Kidney tubule cell (primary cell): ENCODE measurements at regions not wholly inside any gene's neighbourhood (a gene's known extent, or its start where the extent isn't known, plus 50 kb on each side); places are given as distances from the start of the nearest gene placed in this dataset.
A peak's percentile ranks its signal among the peaks of the same experiment; 100 is the strongest.

Experiments used
- DNase-seq: peaks from one replicate; pipeline ENCODE4 v3.0.0-alpha.2; 2018; ENCODE audit warnings: low spot score

DNA sequence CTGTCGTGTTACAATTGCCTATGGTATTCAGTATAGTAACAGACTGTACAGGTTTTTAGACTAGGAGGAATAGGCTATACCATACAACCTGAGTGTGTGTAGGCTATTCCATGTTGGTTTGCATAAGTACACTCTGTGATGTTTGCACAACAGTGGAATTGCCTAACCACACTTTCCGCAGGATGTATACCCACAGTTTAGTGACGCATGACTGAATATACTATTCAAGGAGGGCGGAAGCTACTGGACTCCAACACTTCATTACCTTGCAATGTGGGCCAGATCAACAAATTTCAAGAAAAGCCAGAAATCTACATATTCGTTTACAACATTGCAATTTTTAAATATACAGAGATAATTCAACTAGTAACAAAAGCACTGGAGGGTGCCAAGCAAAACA, 317.2 kb downstream of the PDGFC start:
- peak; percentile 30 for DNase-seq

DNA sequence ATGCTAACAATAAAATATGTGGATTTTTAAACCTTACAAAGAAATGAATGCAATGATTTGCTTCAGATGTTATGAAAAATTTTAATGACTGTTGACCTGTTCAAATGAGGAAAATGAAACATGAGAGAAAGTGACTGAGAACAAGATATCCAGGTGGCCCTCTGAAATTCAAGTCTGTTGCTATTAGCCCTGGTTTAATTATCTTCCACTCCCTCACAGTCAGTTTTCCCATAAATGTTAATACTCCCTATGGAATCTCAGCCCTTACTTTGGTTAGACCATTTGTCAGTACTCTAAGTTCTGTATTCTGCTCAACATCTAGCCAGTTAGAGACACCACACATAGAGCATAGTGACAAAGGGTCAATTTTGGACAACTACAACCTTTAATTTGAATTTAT, 327.8 kb downstream of the PDGFC start:
- no peak for DNase-seq

DNA sequence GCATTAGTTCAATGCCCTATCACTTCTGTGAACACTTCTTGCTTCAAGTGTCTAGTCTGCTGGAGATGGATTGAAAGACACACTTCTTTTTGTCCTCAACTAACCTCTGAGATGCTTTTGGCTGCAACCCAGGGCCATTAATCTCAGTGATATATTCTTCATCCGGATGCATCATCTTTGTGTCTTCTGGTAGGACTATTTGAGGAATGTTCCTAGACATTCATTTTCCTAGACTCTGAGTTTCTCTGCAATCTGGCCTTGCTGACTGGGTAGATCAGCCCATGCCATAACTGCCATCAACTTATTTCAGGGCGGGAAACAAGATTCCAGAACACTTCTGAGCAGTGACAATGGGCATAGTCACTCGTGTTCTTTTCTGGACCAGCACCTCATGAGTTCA, 329.4 kb downstream of the PDGFC start:
- no peak for DNase-seq

DNA sequence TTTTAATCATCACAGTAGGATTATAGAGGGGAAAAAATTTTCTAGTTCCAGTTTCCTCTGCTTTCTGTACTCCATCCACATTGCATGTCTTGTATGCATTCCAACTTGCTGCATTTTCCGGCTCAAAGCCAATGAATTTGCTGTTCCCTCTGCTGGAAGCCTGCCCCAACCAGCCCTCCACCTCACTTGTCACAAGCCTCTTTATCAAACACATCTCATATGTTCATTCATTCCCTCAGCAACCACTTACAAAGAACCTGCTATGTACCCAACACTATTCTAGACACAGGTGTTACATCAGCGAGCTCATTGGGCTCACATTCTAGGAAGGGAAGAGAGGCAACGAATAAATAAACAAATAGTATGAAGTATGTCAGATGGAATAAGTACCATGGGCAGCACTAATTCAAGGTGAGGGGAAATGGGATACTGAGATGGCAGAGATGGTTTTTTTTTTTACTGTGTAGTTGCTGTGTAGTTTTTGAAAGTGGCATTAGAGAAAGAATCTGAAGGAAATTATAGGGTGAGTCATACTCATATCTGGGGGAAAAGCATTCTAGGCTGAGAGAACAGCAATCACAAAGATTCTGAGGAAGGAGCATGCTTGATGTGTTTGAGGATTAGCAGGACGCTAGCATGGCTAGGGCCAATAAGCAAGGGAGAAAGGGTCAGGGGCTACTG, 332.5 kb downstream of the PDGFC start:
- DNase-seq, result no peak

DNA sequence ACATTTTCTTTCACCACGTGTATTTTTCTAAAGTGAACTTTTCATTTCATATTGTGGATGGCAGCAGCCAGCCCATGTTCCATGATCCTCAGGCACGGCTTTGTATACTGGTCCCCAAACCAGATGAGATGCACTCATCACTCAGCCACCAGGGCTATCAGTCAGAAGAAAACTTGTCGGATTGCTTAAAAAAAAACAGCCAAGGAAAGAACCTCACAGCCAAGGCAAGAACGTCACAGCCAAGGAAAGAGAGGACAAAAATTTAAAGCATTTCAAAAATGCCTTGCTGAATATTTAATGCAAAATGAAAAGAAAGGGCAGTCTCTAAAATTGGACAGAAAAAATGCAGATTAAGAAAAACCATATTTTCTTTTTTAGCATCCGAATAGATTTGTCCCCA, 333.3 kb downstream of the PDGFC start:
- no peak for DNase-seq

DNA sequence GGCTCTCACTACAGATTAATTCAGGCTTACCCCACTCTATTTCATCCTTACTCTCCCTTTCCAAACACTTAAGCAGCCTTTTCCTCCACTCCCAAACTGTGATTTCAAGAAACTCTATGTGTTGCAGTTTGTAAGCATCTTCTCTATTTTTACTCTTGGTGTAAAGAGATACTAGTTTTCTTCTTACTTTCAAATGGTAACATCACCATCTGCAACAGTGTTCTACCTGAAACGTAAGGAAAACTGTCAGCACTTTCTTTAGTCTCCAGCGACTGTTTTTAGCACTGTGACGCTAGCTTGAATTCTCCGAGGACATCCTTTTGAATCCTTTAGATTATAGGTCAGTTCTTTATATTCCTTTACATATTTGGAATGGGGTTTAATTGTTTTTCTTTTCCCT, 335.2 kb downstream of the PDGFC start:
- no peak for DNase-seq

DNA sequence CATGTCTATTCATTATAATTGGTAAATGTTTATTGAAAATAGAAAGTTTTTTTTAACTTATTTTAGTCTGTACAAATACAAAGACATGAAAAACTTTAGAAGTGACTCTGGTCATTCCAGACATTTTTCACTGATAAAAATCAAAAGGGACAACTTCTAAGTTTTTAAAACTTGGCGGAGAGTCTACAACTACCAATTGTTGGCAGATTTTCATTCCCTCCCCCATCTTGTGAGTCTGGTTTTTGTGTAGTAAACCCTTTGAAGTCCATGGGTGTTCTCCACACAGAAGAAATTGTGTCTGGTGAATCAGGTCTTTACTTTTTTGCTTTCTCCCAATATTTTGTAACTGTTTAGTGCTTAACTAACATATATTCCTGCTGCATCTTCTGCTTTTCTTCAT, 336.5 kb downstream of the PDGFC start:
- DNase-seq, result no peak

DNA sequence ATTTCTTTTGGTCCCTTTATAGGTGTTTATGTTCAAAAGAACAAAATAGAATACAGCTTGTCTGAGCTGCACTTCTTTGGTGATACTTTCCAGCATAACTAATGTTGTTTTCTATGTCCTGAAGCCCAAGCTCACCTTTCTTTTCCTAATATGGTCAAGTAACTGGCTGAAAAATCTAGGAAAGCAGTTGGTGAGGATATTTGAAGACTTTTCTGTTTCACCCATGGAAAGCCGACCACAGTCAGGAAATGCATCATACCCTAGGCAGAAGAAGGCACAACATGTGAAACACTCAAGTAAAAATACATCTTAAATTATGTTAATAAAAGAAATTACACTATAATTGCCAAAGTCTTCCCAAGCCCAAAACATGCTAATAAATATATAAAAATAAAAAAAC, 337.0 kb downstream of the PDGFC start:
- no peak for DNase-seq

DNA sequence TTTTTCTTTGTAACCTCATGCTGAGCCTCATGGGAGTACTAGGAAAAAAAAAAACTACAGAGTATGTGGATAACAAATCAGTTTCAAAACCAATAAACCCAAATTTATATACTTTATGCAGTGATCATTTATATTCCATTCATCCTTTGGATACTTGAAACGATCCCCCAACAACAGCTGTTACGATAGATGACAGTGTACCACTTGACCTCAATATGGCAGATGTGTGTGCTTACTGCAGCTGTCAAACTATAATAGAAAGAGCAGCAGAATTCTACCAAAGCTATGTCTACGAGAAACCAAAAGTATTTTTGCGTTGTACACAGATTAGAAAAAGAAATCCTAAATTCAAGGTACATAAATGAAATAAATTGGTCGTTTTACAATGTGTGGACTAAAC, 337.8 kb downstream of the PDGFC start:
- DNase-seq, result no peak

DNA sequence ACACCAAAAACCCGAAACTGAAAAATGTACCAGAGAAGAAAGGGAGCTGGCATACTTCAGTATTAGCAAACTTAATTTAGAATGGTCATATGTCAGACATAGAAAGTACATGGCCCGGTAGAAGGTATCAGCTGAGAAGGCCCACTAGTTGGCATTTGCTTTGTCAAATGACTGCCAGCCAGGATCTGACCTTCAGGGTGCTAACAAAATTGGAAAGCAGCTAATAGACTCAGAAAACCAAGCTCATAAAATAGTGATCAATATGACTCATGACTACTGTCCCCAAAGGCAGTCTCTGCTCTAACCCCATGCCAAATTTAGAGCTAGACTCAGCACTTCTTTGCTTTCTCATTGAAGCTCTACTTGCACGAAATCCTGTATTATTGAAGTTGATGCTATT, 342.7 kb downstream of the PDGFC start:
- DNase-seq, result no peak

DNA sequence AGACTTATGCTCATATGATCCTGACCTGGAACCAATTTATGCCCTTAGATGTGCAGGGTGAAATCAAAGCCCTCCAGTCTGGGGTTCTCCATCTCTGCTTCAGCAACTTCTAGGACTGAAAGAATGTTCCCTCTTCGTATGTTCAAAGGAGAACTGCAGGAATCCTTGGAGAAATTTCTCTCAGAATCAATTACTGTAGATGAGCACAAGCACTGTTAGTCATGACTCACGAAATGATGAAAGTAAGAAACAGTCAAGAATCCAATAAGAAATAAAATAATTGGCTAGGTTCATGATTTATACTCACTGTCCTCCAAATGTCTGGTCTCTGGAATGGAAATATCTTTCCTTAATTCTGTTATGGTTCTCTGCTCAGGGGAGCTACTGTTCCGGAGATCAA, 348.2 kb downstream of the PDGFC start:
- no peak for DNase-seq

DNA sequence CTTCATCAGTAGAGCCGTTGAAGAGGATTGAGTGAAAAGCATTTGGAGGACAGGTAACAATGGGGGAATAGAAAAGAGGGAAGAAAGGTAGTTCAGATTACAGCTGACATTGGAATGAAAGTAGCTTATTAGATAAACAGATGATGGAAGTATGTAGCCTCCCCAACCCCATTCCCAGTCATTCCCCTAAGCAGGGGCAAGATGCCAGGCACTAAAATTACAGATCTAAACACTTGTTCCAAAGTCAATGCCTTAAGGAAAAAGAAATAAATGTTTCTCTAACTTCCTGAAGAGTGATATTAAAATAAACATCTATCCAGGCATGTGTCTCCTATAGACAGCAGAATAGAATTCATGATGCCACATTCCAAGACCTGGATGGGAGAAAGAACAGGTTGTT, 350.8 kb downstream of the PDGFC start:
- no peak for DNase-seq

DNA sequence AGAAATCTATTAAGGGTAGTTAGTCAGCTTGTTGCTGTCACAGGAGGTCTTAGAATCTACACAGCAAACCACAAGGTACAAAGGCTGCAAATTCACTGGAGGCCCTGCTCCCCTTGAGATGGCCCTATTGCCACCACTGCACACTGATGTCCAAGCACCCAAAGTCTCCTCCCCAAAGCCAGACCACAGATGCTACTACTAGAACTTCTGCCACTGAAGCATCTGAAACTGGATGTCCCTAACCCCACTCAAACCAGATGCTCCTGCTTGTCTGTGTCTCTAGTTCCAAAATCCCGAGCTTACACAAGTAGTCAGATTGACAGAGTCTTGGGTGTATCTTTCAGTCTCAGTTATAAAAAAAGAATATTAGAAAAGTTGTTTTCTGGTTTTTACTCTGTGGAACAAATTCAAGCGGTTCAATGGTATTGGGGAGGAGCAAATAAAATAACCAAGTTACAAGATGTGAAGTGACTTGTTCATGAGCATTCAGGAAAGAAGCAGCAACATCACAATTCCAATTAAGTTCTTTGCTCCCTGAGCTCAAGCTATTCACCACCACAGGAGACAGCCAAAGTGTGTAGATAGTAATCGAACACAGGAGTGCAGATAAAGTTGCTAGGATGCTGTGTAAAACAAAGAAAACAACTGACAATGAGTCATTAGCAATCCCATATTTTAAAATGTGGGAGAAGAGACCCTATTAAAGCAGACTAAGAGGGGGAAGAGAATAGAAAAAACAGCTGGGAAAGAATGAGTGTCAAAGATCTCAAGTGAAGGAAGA, 352.3 kb downstream of the PDGFC start:
- no peak for DNase-seq

DNA sequence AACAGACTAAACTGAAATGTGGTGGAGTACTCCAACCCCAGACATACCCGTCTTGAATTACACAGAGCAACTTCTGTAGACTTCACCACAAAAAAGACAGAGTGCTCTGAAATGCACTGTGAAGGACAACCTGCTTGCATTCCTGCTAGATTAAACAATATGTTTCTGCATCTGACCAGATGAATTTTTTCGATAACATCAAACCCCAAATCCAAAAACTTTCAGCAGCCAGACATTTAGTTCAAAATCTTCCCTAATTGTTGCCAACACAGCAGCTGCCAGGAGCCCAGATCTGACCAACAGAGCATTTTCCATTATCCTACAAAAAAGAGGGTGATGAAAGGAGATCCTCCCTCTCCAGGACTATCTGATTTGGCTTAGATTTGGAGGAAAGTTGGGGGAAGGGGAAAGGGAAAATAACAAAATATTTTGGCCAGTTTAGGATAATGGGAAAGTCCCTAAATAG, 356.5 kb downstream of the PDGFC start:
- peak; percentile 9 for DNase-seq

DNA sequence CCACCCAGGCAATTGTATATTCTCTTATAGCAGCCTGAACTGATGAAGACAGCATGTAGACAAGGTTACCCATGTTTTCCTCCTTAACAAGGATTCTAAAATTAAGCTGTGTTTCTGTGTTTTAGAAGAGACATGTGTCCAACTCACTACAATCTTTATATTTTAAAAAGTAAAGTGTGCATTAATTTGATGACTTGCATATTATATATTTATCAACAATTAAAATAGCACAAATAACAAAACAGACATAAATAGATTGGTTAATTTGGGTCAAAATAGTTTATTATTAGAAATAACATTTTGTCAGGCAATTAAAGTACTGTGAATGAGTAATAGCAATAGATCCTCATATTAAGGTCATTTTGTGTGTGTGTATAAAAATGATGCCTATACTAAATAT, 357.1 kb downstream of the PDGFC start:
- DNase-seq, result no peak

DNA sequence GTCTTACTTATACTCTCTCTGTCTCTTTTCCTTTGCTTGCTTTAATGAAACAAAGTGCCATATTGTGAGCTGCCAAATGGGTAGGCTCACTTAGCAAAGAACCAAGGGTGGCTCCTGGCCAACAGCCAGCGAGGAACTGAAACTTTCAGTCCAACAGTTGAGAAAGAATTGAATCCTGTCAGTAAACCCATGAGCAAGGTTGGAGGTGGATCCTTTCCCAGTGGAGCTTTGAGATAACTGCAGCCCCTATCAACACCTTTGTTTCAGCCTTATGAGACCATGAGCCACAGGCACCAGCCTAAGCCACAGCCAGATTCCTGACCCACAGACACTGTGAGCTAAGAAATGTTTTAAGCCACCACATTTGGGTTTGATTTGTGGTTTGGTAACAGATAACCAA, 362.2 kb downstream of the PDGFC start:
- no peak for DNase-seq

DNA sequence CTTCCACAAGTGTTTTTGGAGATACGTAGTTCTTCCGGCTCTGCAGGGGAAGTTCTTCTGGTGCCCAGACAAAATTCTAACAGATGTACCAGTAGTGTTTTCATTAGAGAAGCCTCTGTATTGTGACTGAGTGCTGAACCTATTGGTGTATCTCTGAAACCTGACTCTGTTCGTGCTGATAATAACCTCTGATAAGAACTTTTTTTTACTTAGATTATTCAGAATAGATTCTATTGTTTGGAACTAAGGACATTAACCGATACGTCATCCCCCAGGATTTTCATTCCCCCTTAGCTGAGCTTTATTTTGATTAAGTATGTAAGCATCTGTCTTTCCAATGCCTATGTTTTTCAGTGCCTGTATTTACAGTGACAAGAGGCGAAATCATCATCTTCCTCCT, 362.9 kb downstream of the PDGFC start:
- no peak for DNase-seq

DNA sequence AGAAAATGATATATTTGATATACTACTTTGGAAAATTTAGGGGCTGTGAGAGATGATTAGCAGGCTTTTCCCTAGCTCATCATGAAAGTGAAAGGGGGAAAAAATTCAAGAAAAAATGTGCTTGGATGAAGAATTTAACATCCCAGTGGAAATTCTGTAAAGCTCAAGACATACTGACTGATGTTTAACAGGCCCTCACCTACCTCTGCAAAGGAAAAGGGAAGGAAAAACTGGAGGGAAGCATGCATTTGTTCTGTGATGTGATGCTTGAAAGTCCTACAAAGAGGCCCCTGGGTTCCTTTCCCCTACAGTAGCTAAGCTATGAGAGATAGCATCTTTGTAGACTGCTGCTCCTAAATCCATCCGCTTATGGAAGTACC, 364.1 kb downstream of the PDGFC start:
- DNase-seq, result no peak

DNA sequence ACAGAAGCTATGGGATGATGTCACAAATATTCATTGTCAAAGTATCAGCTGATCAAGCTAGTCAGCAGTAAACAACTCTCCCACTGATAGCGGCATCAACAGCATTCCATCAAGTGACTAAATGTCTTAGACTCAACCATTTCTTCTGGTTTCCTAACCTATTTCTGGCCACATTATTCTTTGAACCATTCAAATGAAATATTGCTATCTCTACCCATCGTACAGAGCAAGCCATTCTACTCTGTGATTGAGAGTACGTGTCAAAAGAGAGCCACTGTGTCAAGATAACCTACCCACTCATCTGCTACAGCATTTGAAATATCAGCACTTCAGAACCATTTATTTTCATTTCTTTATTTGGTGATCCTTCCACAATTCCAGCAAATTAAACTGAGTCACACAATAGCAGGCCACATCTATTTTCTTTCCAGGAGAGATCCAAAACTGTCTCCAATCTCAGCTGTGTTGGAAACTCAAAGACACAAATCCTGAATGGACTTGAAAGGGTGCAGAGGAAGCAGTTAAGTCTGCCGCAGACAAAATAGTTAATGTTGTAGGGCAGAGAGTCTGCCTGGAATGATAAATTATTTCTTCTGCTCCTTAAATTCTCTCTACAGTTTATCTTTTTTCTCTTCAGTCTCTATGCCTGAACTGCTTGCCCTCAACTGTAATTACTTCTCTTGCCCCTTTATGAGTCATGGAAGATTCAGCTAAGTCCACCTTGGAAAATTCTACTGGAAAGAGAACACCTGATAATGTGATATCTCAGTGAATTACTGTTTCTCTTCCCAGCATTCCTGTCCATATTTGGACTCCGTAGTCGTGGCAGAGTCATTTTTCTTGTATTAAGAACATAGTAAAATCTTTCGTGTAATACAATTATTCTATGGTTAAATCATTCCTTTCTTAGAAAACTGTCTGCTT, 364.8 kb downstream of the PDGFC start:
- peak; percentile 21 for DNase-seq

DNA sequence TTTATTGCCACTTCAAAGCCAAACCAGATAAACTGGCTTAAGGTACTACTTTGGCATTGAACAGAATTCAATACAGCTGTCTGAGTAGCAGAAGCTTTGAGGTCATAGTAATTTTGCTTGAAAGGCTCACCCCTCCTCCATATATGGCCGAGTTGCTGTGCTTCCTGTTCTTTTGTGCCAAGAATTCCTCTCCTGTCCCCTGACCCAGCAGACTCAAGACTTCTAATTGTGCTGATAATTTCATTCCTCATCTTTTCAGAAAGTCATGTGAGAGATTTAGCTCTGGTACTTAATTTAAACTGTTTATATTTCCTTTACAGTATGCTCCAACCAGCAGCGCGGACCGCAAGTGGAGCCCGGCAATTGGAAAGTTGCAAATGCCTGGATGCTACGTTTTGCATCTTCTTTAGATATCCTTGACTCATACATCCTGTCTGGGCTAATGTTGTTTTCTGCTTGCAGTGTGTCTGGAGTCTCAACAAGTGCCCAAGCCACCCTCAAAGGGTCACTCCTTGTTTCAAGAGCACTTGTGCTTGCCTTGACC, 373.4 kb downstream of the PDGFC start:
- peak; percentile 13 for DNase-seq

DNA sequence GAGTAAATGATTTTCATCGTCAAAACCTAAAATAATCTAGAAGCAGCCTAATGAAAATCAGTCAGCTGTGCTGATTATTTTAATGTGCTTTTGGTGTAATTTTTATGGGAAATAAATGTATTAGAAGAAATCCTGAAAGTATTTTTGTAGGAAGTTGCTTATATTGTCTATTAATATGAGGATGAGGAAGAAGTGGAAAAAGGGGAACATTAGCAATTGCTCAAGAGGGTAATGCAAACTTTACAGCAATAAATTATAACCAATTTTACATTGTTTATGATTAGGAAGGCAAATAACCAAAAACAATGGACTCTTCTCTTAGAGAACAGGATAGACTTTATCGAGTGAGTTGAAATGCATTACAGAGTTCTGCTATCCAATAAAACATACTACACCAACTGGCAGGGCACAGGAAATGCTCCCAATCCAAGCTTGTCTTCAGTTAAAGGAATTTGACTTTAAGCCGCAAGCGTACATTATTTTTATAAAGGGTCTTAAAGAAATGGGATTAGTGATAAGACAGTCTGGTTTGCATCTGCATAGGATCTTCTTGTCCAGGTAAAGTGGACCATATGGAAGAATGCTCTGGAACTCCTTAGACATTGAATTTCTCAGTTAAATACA, 374.8 kb downstream of the PDGFC start:
- no peak for DNase-seq

DNA sequence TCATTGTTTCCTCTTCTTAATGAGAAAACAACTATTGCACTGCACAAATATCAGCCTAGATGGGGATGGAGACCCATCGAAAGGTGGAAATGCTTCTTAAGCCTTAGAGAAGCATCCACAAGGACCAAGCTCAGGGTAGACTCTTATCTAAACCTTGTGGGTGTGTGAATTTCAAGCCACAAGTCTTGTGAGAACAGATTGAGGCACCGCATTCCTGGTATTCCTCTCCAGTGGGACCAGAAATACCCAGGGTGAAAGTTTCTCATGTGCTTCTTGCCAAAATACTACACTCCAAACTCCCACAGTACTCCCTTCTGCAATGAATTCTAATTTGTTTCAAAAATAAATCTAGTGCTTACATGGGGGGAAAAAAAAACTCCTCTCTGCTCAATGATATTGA, 375.6 kb downstream of the PDGFC start:
- no peak for DNase-seq
